ENCODE measurements at regions not wholly inside any gene's neighbourhood (a gene's known extent, or its start where the extent isn't known, plus 50 kb on each side); places are given as distances from the start of the nearest gene placed in this dataset.

- Histone ChIP-seq H3K36me3 (ENCODE audit: insufficient read depth) (no peaks in the 10 kb centered on the region), H3K27me3 (ENCODE audit: insufficient read depth) (no peaks in the 10 kb centered on the region), H3K9me2 (ENCODE audit: insufficient read depth) (no peaks in the 10 kb centered on the region), H3K4me2 (no peak overlapping the region), H3K4me1 (ENCODE audit: insufficient read depth) (no peaks in the 10 kb centered on the region), H3K4me3 (no peak overlapping the region), H3K79me2 (replicated peaks; ENCODE audit: insufficient read depth) (no peaks in the 10 kb centered on the region), H3K27ac (ENCODE audit: low read depth) (no peak overlapping the region), H4K20me1 (replicated peaks; ENCODE audit: insufficient read depth) (no peaks in the 10 kb centered on the region), H2AFZ (peak overlapping the region; percentile 56; the same call in 1 of the 2 replicates), H3F3A (replicated peaks; ENCODE audit: low read depth) (no peaks in the 10 kb centered on the region)
- H3K27me3 Mint-ChIP-seq (ENCODE audit: insufficient read depth, low read depth, poor library complexity): peaks cover 1% of the 10 kb centered on the region
- DNase-seq (ENCODE audit: low spot score) (no peak), ATAC-seq (no peak)
- TF ChIP-seq POLR2AphosphoS5 (IDR thresholded peaks at IDR 0.05; ENCODE audit: low read depth): no peak
- no peak for TF ChIP-seq ZNF331 (CRISPR knock-in tag; IDR thresholded peaks at IDR 0.05; ENCODE audit: low read depth)
- no peak for TF ChIP-seq ETS1 (IDR thresholded peaks at IDR 0.05)
- no peak for TF ChIP-seq STAT1 (IDR thresholded peaks at IDR 0.05; ENCODE audit: unreplicated experiment)
- no peak for TF ChIP-seq REST (IDR thresholded peaks at IDR 0.05; ENCODE audit: unreplicated experiment)
- TF ChIP-seq NANOG (IDR thresholded peaks at IDR 0.05; ENCODE audit: borderline replicate concordance): no peak
- TF ChIP-seq ZNF114 (CRISPR knock-in tag; IDR thresholded peaks at IDR 0.05): no peak
- no peak for TF ChIP-seq EZH2phosphoT487 (IDR thresholded peaks at IDR 0.05; ENCODE audit: unreplicated experiment)
- TF ChIP-seq CTCF (conservative IDR thresholded peaks at IDR 0.05; ENCODE audit: low read depth in 2 of 2): no peak
- no peak for TF ChIP-seq CREB1 (CRISPR knock-in tag; IDR thresholded peaks at IDR 0.05; ENCODE audit: low read depth)
- TF ChIP-seq EZH2 (IDR thresholded peaks at IDR 0.05; ENCODE audit: low read depth, unreplicated experiment): no peak
- no peak for TF ChIP-seq JUNB (IDR thresholded peaks at IDR 0.05; ENCODE audit: unreplicated experiment)
- TF ChIP-seq ZNF462 (CRISPR knock-in tag; IDR thresholded peaks at IDR 0.05): no peak
- no peak overlapping the region for H3K27ac Mint-ChIP-seq
- no peaks in the 10 kb centered on the region for H3K4me1 Mint-ChIP-seq
- H3K4me3 Mint-ChIP-seq: no peak overlapping the region
- no peaks in the 10 kb centered on the region for H3K9me3 Mint-ChIP-seq
- H3K36me3 Mint-ChIP-seq (ENCODE audit: low read depth): no peaks in the 10 kb centered on the region
Measured at GRCh38 chr6:142543606-142544005, 241.8 kb downstream of the ADGRG6 start.
